OCI-LY7 (cell line): ENCODE measurements at regions not wholly inside any gene's neighbourhood (a gene's known extent, or its start where the extent isn't known, plus 50 kb on each side); places are given as distances from the start of the nearest gene placed in this dataset.

Experiments
- BruUV-seq: library from RNA; stranded (reverse); fragments of 400-500 nt; replicated peaks from 2 replicates; lab custom pipeline; 2021; lab: Mats Ljungman, UMichigan
- CTCF ChIA-PET: fragments of 300-600 bp; sonication (Branson Sonifier 250); formaldehyde crosslinking; loops from one replicate; lab custom pipeline; 2022; ENCODE audit warnings: antibody characterized with exemption; ENCODE audit not compliant: unreplicated experiment; lab: Charles Lee
- POLR2A ChIA-PET: fragments of 300-600 bp; sonication (Branson Sonifier 250); formaldehyde crosslinking; loops from one replicate; lab custom pipeline; 2022; ENCODE audit warnings: antibody characterized with exemption; lab: Charles Lee
- DNase-seq: peaks from one replicate; pipeline ENCODE4 v3.0.0-alpha.2; 2015; ENCODE audit warnings: low spot score
- H2AFZ ChIP-seq: fragments of 200-600 bp; sonication (generic), shearing (Covaris generic); 2 replicates; pipeline ENCODE4 v1.6.1; 2014; ENCODE audit warnings: mild to moderate bottlenecking, antibody characterized with exemption, low read length, moderate library complexity
- H3K27ac ChIP-seq: fragments of 200-600 bp; sonication (generic); 2 replicates; pipeline ENCODE4 v1.5.1; 2014; ENCODE audit warnings: mixed run types, low read depth, mild to moderate bottlenecking, moderate library complexity, low read length, inconsistent platforms; ENCODE audit not compliant: poor library complexity, severe bottlenecking
- H3K36me3 ChIP-seq: fragments of 200-600 bp; sonication (generic); 2 replicates; pipeline ENCODE4 v1.6.1; 2014; ENCODE audit warnings: mild to moderate bottlenecking, antibody characterized with exemption, low read length, moderate library complexity, mixed read lengths; ENCODE audit not compliant: insufficient read depth
- H3K4me1 ChIP-seq: fragments of 200-600 bp; sonication (generic); 2 replicates; pipeline ENCODE4 v1.5.1; 2014; ENCODE audit warnings: mild to moderate bottlenecking, low read length; ENCODE audit not compliant: insufficient read depth, poor library complexity, severe bottlenecking
- H3K4me2 ChIP-seq: fragments of 200-600 bp; sonication (generic); 2 replicates; pipeline ENCODE4 v1.6.1; 2014; ENCODE audit warnings: mild to moderate bottlenecking, low read length
- H3K4me3 ChIP-seq: fragments of 200-600 bp; sonication (generic); 2 replicates; pipeline ENCODE4 v1.5.1; 2014; ENCODE audit warnings: mild to moderate bottlenecking, low read depth, low read length; ENCODE audit not compliant: poor library complexity, severe bottlenecking
- H3K79me2 ChIP-seq: fragments of 200-600 bp; sonication (generic); 2 replicates; pipeline ENCODE4 v1.6.1; 2016; ENCODE audit warnings: low read depth, mild to moderate bottlenecking, low read length, moderate library complexity, mixed read lengths; ENCODE audit not compliant: insufficient read depth
- H3K9me2 ChIP-seq: fragments of 200-600 bp; sonication (generic); 2 replicates; pipeline ENCODE4 v1.6.1; 2016; ENCODE audit warnings: mild to moderate bottlenecking, low read length, mixed read lengths; ENCODE audit not compliant: insufficient read depth
- H3K9me3 ChIP-seq: fragments of 200-600 bp; sonication (generic); 2 replicates; pipeline ENCODE4 v1.6.1; 2014; ENCODE audit warnings: mild to moderate bottlenecking, mixed run types, low read length, mixed read lengths
- H4K20me1 ChIP-seq: fragments of 200-600 bp; sonication (generic); 2 replicates; pipeline ENCODE4 v1.6.1; 2014; ENCODE audit warnings: mild to moderate bottlenecking, antibody characterized with exemption, low read length, moderate library complexity, mixed read lengths; ENCODE audit not compliant: insufficient read depth
- CTCF ChIP-seq: fragments of 200-600 bp; sonication (generic); conservative IDR thresholded peaks from 2 replicates; pipeline ENCODE4 v1.5.1; 2014; ENCODE audit warnings: mild to moderate bottlenecking, antibody characterized with exemption, low read length, moderate library complexity, mixed read lengths
- EZH2phosphoT487 ChIP-seq: fragments of 200-600 bp; sonication (generic); IDR thresholded peaks from 2 replicates; pipeline ENCODE4 v1.6.1; 2018; ENCODE audit warnings: low read depth, borderline replicate concordance, mild to moderate bottlenecking, mixed run types, antibody characterized with exemption, low read length, moderate library complexity, mixed read lengths
- intact Hi-C: fragments of 100-400 bp; cut with micrococcal nuclease; formaldehyde crosslinking; loops from one replicate; pipeline ENCODE4 v1.10.0; 2022; ENCODE audit not compliant: unreplicated experiment

- H3K27ac ChIP-seq: no peak overlapping the region
- H4K20me1 ChIP-seq: no peaks in the 10 kb centered on the region
- no peaks in the 10 kb centered on the region for H3K9me2 ChIP-seq
- no peak for DNase-seq
- H2AFZ ChIP-seq: no peak overlapping the region
- no peak overlapping the region for H3K4me3 ChIP-seq
- POLR2A ChIA-PET: interaction anchor here (0.7 kb wide), 1 partner anchor 475 kb away, joined by 3 read pairs; no protein-coding TSS in a partner anchor
- intact Hi-C loops: no loop called here
- H3K79me2 ChIP-seq: no peaks in the 10 kb centered on the region
- TF ChIP-seq CTCF: no peak
- TF ChIP-seq EZH2phosphoT487: no peak
- H3K4me2 ChIP-seq: no peak overlapping the region
- CTCF ChIA-PET: no interaction called here
- no TSS peak for BruUV-seq
- no peaks in the 10 kb centered on the region for H3K9me3 ChIP-seq
- no peaks in the 10 kb centered on the region for H3K4me1 ChIP-seq
- H3K36me3 ChIP-seq: no peaks in the 10 kb centered on the region
Observed at GRCh38 chr1:83619170-83619896, 379.6 kb downstream of the TTLL7 start.

GRCh38 chr1:83617883-83618282 lies 381.0 kb downstream of the TTLL7 start:
- Histone ChIP-seq H3K36me3 (no peaks in the 10 kb centered on the region), H3K4me3 (no peak overlapping the region), H3K4me2 (no peak overlapping the region), H3K79me2 (no peaks in the 10 kb centered on the region), H3K9me3 (no peaks in the 10 kb centered on the region), H2AFZ (no peak overlapping the region), H3K4me1 (no peaks in the 10 kb centered on the region), H3K27ac (no peak overlapping the region), H3K9me2 (no peaks in the 10 kb centered on the region), H4K20me1 (no peaks in the 10 kb centered on the region)
- intact Hi-C loops: no loop called here
- DNase-seq: no peak
- TF ChIP-seq EZH2phosphoT487 (no peak), CTCF (no peak)
- ChIA-PET POLR2A (no interaction called here), CTCF (no interaction called here)
- no TSS peak for BruUV-seq

DNA sequence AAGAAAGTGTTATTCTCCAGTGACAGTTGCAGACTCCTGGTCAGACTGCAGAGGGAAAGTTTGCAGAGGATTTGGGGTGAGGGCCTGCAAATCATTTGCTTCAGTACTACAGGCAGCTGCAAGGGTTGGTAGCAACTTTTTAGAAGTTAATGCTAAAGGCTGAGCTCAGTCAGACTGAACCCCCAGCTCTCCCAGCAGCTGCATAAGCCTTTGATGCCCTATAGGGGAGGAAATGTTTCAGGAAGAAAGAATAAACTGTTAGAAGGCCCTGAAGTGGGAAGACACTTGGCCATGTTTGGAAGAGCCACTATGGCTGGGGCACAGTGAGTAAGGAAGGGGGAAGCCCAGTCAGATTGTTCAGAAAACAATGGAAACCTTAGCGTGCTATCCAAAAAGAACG lies 383.6 kb downstream of the TTLL7 start:
- H3K9me2 ChIP-seq: no peaks in the 10 kb centered on the region
- no peak overlapping the region for H2AFZ ChIP-seq
- TF ChIP-seq EZH2phosphoT487 (no peak), CTCF (no peak)
- no peak overlapping the region for H3K4me2 ChIP-seq
- H3K36me3 ChIP-seq: no peaks in the 10 kb centered on the region
- no peaks in the 10 kb centered on the region for H3K79me2 ChIP-seq
- POLR2A ChIA-PET: no interaction called here
- H3K4me3 ChIP-seq: no peak overlapping the region
- CTCF ChIA-PET: no interaction called here
- no peak for DNase-seq
- H3K9me3 ChIP-seq: no peaks in the 10 kb centered on the region
- no peaks in the 10 kb centered on the region for H4K20me1 ChIP-seq
- intact Hi-C loops: no loop called here
- no peak overlapping the region for H3K27ac ChIP-seq
- no peaks in the 10 kb centered on the region for H3K4me1 ChIP-seq
- BruUV-seq: no TSS peak
